Pulmonary artery endothelial cell (primary cell): ENCODE measurements at regions not wholly inside any gene's neighbourhood (a gene's known extent, or its start where the extent isn't known, plus 50 kb on each side); places are given as distances from the start of the nearest gene placed in this dataset.

ENCODE experiments used
- DNase-seq: peaks from one replicate; pipeline ENCODE4 v3.0.0-alpha.2; 2011; ENCODE audit warnings: low read depth, low spot score

DNA sequence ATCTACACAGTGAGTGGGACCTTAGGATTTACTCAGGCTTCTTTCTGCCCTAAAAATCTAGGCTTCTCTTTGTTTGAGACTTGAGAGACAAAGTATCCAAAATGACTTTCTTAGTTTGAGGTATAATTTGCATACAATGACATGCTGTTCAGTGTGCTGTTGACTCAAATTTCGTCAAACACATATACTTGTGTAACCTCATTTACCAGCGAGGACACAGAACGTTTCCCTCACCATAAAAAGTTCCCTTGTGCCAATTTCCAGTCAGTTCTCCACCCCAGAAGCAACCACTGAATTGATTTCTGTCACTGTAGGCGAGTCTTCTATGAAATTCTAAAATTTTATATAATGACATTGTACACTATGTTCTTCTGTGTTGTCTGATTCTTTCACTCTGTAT is 68.0 kb upstream of the MAF start:
- DNase-seq = no peak

DNA sequence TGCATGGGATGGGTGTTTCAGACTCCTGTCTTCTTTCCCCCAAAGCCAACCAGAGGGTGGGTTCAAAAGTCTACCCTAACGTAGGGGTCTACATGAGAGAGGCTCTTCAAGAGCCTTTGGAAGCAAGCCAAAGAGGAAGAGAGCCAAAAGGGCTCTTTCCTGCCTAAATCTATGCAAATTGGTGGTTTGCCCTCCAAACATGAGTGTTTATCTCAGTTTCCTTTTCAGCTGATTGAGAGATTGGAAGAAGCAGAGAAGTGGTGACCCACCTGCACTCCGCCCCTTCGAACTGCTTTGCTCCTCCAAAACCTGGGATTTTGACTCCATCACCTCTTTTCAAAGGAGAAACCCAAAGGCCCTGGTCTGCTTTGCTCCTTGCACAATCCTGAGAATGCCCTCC is 65.4 kb upstream of the MAF start:
- no peak for DNase-seq

DNA sequence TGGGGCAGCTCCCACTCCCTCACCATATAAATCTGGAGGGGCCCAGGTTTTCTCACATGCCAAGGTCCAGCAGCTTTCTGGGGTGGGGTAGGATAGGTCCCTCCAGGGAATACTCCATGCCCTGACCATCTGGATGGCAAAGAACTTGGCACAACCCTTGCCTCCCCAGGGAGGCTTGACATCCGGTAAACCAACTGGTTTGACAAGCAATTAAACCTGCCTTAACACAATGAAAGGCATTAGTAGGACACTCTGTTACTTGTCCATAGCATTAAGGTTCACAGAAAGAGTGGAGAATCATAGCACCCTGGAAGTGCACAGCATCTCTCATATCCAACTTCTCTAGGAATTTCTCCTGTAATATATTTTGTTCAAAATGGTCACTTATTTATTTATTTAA is 63.9 kb upstream of the MAF start:
- DNase-seq = no peak

GRCh38 chr16:79662669-79663313 is 62.3 kb upstream of the MAF start:
- DNase-seq = no peak

- no peak for DNase-seq
These were observed 61.6 kb upstream of the MAF start for GRCh38 chr16:79662122-79662521.

GRCh38 chr16:79661578-79661977 is 61.0 kb upstream of the MAF start:
- no peak for DNase-seq

GRCh38 chr16:79659344-79659743 is 58.8 kb upstream of the MAF start:
- no peak for DNase-seq

- no peak for DNase-seq
These were observed 57.9 kb upstream of the MAF start for GRCh38 chr16:79658301-79659033.

GRCh38 chr16:79656553-79657115 is 56.1 kb upstream of the MAF start:
- no peak for DNase-seq

DNA sequence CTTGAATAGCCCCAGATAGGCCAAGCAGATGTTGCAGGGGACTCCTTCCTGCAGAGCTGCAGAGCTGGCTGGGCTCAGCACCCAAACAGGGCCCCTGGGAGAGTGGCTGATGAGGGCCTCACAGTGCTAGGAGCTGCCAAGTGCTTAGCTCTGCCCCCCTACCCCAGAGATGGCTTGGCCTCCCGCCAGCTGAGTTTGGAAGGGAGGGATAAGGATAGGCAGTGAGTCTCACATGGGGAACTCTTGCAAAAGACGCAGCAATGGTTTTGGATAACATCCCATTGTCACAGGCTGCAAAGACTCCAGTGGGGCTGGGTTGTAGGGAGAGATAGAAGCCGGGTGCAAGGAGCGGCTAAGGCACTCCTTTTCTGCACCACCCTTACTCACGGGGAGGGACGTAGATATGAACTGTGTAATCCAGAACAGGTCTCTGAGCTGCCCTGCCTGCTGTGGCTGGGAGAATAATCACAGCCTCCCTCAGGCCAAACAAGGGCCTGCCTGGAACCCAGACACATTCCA is 52.9 kb upstream of the MAF start:
- DNase-seq = no peak

GRCh38 chr16:79651363-79651762 is 50.8 kb upstream of the MAF start:
- no peak for DNase-seq
